Bronchial epithelial cell (primary cell): ENCODE measurements at regions not wholly inside any gene's neighbourhood (a gene's known extent, or its start where the extent isn't known, plus 50 kb on each side); places are given as distances from the start of the nearest gene placed in this dataset.

Experiments
- DNase-seq: peaks from one replicate; pipeline ENCODE4 v3.0.0-alpha.2; 2010; ENCODE audit warnings: low read depth
- FAIRE-seq: peaks from 2 replicates; lab custom pipeline; 2011; peaks lifted over from hg19 to GRCh38; lab: Jason Lieb, UNC
- H3K27me3 ChIP-seq: 2 replicates; pipeline ENCODE4 v1.5.1; 2011; ENCODE audit warnings: low read length; ENCODE audit not compliant: control insufficient read depth, insufficient read depth
- H3K36me3 ChIP-seq: 2 replicates; pipeline ENCODE4 v1.5.1; 2011; ENCODE audit warnings: low read length; ENCODE audit not compliant: control insufficient read depth, insufficient read depth
- H3K4me3 ChIP-seq: 2 replicates; pipeline ENCODE4 v1.5.1; 2011; ENCODE audit warnings: mild to moderate bottlenecking, low read depth, low read length, control low read depth
- TF ChIP-seq, protein P1 (sequence below): IDR thresholded peaks from 2 replicates; pipeline ENCODE4 v1.5.1; 2011; ENCODE audit warnings: mild to moderate bottlenecking, moderate library complexity, low read length, control low read depth, inconsistent platforms; ENCODE audit not compliant: insufficient read depth, severe bottlenecking

DNA sequence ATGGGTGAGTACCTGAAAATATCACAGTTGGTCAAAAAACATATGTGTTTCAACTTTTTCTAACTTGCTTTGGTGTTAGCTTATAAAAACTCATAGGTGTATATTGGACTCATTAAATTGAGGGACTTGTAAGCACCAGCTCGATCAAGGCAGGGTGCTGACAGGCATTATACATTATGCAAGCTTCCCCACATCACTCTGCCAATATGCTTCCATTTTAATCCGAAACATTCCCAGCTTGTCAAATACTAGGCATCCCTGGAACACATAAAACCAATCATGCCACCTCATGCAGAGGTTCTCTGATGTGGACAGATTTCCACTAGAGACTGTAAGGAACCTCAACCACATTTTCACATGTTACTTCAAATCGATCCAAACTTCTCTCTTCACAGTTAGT lies 187.3 kb upstream of the NT5E start:
- Histone ChIP-seq H3K4me3 (no peak overlapping the region), H3K27me3 (no peaks in the 10 kb centered on the region), H3K36me3 (no peaks in the 10 kb centered on the region)
- DNase-seq: no peak
- TF ChIP-seq, protein P1, sequence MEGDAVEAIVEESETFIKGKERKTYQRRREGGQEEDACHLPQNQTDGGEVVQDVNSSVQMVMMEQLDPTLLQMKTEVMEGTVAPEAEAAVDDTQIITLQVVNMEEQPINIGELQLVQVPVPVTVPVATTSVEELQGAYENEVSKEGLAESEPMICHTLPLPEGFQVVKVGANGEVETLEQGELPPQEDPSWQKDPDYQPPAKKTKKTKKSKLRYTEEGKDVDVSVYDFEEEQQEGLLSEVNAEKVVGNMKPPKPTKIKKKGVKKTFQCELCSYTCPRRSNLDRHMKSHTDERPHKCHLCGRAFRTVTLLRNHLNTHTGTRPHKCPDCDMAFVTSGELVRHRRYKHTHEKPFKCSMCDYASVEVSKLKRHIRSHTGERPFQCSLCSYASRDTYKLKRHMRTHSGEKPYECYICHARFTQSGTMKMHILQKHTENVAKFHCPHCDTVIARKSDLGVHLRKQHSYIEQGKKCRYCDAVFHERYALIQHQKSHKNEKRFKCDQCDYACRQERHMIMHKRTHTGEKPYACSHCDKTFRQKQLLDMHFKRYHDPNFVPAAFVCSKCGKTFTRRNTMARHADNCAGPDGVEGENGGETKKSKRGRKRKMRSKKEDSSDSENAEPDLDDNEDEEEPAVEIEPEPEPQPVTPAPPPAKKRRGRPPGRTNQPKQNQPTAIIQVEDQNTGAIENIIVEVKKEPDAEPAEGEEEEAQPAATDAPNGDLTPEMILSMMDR: no peak
- no peak for FAIRE-seq

DNA sequence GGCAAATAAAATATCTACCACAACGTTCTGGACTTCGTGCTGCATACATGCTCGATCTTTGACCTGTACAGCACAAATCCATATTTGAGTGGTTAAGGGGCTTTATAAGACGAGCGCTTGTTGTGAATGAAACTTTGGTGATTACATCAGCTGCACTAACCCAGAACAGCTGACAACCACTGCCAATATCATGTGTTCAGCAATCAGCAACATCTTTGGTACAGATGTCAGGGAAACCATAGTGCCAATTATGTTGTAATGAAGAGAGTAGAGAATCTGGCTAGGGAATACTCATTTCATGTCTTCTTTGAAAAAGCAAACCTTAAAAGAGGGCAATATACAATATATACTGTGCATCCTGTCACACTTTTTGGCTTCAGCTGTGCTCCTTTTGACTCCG lies 188.6 kb upstream of the NT5E start:
- Histone ChIP-seq H3K36me3 (no peaks in the 10 kb centered on the region), H3K4me3 (no peak overlapping the region), H3K27me3 (no peaks in the 10 kb centered on the region)
- FAIRE-seq: no peak
- DNase-seq: no peak
- TF ChIP-seq, protein P1: no peak

DNA sequence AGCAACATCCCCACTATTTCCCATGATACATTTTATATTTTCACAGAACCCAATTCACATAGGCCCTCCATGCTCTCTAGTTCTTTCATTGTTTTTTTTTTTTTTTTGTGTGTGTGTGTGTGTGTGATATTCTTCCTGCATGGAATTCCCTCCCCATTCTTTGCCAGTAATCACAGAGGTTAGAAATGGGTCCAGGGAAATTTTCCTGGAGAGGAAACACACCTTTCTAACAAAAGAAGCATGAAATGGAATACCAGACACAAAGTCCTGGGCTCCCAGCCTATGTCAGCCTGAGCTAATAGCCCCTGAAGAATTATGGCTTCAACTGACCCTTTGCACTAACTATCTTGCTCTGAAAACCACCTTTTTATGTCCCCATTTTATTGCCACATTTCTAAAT lies 194.2 kb upstream of the NT5E start:
- TF ChIP-seq, protein P1: no peak
- no peak for FAIRE-seq
- no peak for DNase-seq
- H3K36me3 ChIP-seq: no peaks in the 10 kb centered on the region
- H3K4me3 ChIP-seq: no peak overlapping the region
- no peaks in the 10 kb centered on the region for H3K27me3 ChIP-seq

DNA sequence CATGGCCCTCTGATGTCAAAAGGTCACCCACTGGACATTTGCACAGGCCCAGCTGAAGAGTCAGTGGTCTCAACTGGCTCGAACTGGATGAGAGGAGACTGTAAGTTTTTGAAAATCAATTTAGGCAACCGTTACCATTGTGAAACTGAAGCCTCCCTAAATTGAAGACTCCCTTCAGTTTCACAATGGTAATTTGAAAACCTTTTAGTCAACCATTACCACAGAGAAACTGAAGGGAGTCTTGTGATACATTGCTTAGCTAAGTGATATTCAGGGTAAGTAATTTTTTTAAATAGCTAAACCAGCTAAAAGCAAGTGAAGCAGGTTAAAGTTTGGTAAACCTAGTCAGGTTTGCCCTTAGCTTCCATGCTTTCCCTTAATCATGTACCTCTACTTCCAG lies 197.3 kb upstream of the NT5E start:
- Histone ChIP-seq H3K36me3 (no peaks in the 10 kb centered on the region), H3K27me3 (no peaks in the 10 kb centered on the region), H3K4me3 (no peak overlapping the region)
- DNase-seq: no peak
- TF ChIP-seq, protein P1: no peak
- no peak for FAIRE-seq

DNA sequence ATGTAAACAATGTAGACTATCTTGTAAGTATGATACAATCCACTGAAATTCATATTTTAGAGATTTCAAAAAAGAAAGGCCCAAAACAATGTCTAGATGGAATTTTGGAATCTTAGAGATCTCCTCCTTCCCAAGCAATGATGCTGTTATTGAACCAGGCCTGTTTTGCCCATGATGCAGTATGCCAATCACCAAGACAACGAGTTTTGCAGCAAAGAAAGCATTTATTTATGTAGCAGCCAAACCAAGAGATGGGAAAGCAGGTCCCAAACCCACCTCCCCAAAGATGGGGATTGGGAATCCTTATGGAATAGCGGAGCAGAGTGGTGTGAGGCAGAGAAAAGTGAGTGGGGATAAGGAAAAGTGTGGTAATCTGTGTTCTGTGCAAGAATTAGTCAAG lies 197.8 kb upstream of the NT5E start:
- FAIRE-seq (no peak), DNase-seq (no peak)
- TF ChIP-seq, protein P1: no peak

DNA sequence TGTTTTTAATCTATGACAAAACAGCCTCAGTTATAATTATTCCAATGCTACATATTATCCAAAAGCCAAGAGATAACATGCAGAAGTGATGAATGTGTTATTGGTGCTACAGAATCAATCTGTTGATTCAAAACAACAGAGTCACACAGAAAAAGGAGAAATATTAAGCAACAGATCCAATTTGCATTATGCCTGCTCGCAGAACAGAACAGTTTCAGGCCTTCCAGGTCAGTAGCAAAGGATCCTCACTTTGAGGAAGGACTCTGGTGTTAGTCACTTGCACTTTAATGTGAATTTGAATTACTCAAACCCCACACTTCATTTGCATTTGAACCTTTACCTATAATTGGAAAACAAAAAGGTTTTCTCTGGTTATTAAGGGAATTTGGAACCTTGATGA lies 198.6 kb upstream of the NT5E start:
- H3K4me3 ChIP-seq: no peak overlapping the region
- FAIRE-seq (no peak), DNase-seq (no peak)
- no peaks in the 10 kb centered on the region for H3K27me3 ChIP-seq
- TF ChIP-seq, protein P1: no peak
- no peaks in the 10 kb centered on the region for H3K36me3 ChIP-seq

More for the DNA sequence above, 197.8 kb upstream of the NT5E start:
- H3K36me3 ChIP-seq: no peaks in the 10 kb centered on the region
- no peak overlapping the region for H3K4me3 ChIP-seq
- no peaks in the 10 kb centered on the region for H3K27me3 ChIP-seq
